ENCODE measurements at regions not wholly inside any gene's neighbourhood (a gene's known extent, or its start where the extent isn't known, plus 50 kb on each side); places are given as distances from the start of the nearest gene placed in this dataset.

DNA sequence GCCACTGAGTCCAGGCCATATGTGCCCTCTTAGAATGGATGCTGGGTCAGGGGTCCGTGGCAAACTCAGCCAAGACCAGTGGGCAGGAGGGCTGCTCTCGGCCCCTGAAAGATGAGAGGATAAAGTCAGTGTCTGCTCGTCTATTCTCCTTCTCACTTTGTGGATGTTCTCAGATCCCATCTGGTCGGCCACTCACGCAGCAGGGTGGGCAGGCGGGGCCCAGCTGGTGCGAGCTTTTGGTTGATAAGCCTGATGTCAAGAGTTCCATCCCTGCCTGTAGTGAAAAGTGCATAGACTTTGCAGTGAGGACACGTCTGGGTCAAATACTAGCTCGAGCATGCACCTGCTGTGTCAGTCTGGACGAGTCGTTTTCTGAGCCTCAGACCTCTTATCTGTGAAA lies 556.2 kb upstream of the EEF2KMT start:
- H3K4me3 Mint-ChIP-seq (ENCODE audit: unreplicated experiment): no peak overlapping the region
- H3K27ac Mint-ChIP-seq (ENCODE audit: unreplicated experiment): peak overlapping the region; percentile 43
- peaks cover 7% of the 10 kb centered on the region for H3K27me3 Mint-ChIP-seq (ENCODE audit: unreplicated experiment)
- H3K9me3 Mint-ChIP-seq (ENCODE audit: unreplicated experiment): peaks cover 10% of the 10 kb centered on the region
- peak; percentile 30 for DNase-seq
- H3K36me3 Mint-ChIP-seq (ENCODE audit: unreplicated experiment): no peaks in the 10 kb centered on the region
- TF ChIP-seq, protein P1, sequence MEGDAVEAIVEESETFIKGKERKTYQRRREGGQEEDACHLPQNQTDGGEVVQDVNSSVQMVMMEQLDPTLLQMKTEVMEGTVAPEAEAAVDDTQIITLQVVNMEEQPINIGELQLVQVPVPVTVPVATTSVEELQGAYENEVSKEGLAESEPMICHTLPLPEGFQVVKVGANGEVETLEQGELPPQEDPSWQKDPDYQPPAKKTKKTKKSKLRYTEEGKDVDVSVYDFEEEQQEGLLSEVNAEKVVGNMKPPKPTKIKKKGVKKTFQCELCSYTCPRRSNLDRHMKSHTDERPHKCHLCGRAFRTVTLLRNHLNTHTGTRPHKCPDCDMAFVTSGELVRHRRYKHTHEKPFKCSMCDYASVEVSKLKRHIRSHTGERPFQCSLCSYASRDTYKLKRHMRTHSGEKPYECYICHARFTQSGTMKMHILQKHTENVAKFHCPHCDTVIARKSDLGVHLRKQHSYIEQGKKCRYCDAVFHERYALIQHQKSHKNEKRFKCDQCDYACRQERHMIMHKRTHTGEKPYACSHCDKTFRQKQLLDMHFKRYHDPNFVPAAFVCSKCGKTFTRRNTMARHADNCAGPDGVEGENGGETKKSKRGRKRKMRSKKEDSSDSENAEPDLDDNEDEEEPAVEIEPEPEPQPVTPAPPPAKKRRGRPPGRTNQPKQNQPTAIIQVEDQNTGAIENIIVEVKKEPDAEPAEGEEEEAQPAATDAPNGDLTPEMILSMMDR (IDR thresholded peaks at IDR 0.05; ENCODE audit: partially characterized antibody, unreplicated experiment): no peak
- peaks cover 10% of the 10 kb centered on the region for H3K4me1 Mint-ChIP-seq (ENCODE audit: low read depth, unreplicated experiment)

DNA sequence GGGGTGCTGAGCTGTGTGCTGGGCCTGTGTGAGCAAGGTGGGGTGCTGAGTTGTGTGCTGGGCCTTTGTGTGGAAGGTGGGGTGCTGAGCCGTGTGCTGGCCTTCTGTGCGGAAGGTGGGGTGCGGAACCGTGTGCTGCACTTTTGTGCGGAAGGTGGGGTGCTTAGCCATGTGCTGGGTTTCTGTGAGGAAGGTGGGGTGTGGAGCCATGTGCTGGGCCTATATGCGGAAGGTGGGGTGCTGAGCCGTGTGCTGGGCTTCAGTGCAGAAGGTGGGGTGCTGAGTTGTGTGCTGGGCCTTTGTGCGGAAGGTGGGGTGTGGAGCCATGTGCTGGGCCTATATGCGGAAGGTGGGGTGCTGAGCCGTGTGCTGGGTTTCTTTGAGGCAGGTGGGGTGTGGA lies 555.4 kb upstream of the EEF2KMT start:
- H3K27me3 Mint-ChIP-seq (ENCODE audit: unreplicated experiment): peaks cover 7% of the 10 kb centered on the region
- no peak overlapping the region for H3K4me3 Mint-ChIP-seq (ENCODE audit: unreplicated experiment)
- peaks cover 11% of the 10 kb centered on the region for H3K9me3 Mint-ChIP-seq (ENCODE audit: unreplicated experiment)
- TF ChIP-seq, protein P1 (IDR thresholded peaks at IDR 0.05; ENCODE audit: partially characterized antibody, unreplicated experiment): no peak
- H3K4me1 Mint-ChIP-seq (ENCODE audit: low read depth, unreplicated experiment): peaks cover 10% of the 10 kb centered on the region
- H3K36me3 Mint-ChIP-seq (ENCODE audit: unreplicated experiment): no peaks in the 10 kb centered on the region
- peak overlapping the region; percentile 56 for H3K27ac Mint-ChIP-seq (ENCODE audit: unreplicated experiment)
- DNase-seq: no peak

DNA sequence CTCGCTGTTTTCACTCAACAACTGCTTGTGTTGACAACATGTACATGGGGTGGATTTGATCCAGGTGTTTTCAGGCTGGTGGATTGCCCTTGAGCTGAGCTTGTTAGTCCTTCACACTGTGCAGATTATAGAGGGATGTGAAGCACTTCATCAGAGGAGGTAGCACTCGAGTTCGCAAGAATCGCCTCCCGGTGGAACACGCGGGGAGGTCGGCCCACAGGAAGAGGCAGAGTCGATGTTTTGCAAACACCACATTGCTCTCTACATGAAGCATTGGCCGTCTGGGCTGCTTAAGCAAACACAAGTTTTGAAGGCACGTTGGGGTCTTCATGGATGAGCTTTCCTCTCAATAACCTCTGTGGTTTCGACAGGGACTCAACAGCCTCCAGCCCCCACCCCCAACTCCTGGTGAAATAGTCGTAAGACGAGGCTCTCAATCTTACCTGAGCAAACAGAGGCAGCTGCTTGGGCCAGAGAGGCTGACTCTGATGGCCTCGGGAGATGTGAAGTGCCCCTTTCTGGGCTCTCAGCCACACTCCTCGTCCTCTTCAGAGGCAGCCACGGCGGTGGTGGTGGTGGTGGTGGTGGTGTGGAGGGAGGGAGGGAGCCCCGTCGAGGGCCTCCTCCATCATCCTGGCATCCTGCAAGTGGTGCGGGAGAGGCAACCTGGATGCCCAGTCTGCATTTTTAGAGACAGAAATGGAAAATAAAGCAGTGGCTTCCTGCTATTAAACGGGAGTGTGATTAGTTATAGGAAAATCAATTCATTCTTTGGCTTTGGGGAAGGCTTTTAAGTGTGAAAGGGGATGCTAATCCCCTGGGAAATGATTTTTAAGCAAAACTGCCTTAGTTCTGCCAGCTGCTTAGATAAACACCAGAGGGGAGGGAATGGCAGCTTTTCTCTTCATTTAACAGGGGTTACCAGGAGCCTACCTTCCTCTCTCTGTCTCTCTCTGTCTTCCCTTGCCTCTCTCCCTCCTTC lies 552.5 kb upstream of the EEF2KMT start:
- peak; percentile 33 for DNase-seq
- H3K4me3 Mint-ChIP-seq (ENCODE audit: unreplicated experiment): peak overlapping the region; percentile 61
- peak overlapping the region; percentile 97 for H3K27ac Mint-ChIP-seq (ENCODE audit: unreplicated experiment)
- H3K4me1 Mint-ChIP-seq (ENCODE audit: low read depth, unreplicated experiment): peaks cover 10% of the 10 kb centered on the region
- H3K27me3 Mint-ChIP-seq (ENCODE audit: unreplicated experiment): peaks cover 10% of the 10 kb centered on the region
- TF ChIP-seq, protein P1 (IDR thresholded peaks at IDR 0.05; ENCODE audit: partially characterized antibody, unreplicated experiment): no peak
- peaks cover 13% of the 10 kb centered on the region for H3K9me3 Mint-ChIP-seq (ENCODE audit: unreplicated experiment)
- H3K36me3 Mint-ChIP-seq (ENCODE audit: unreplicated experiment): no peaks in the 10 kb centered on the region

DNA sequence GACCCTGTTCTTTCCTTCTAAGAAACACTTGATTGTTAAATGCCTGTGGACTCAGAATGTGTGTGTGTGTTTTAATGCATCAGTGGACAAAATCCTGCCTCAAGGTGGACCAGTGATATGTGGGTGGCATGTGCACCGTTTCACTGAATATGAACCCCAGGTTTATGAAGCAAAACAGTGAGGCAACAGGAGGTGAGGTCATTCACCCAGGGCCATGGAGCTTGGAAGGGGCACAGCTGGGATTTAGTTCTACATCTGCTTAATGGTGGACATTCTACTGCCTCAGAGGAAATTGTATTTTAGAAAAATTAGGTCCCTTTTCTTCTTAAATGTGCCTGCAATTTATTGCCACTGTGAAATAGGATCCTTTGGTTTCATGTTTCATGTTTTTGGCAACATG lies 549.5 kb upstream of the EEF2KMT start:
- TF ChIP-seq, protein P1 (IDR thresholded peaks at IDR 0.05; ENCODE audit: partially characterized antibody, unreplicated experiment): no peak
- Mint-ChIP-seq H3K9me3 (ENCODE audit: unreplicated experiment) (peaks cover 10% of the 10 kb centered on the region), H3K27me3 (ENCODE audit: unreplicated experiment) (peaks cover 6% of the 10 kb centered on the region), H3K4me3 (ENCODE audit: unreplicated experiment) (no peak overlapping the region), H3K4me1 (ENCODE audit: low read depth, unreplicated experiment) (peaks cover 11% of the 10 kb centered on the region), H3K36me3 (ENCODE audit: unreplicated experiment) (no peaks in the 10 kb centered on the region), H3K27ac (ENCODE audit: unreplicated experiment) (peak overlapping the region; percentile 70)
- no peak for DNase-seq

All from glutamatergic neuron (in vitro differentiated cells).